ENCODE measurements at regions not wholly inside any gene's neighbourhood (a gene's known extent, or its start where the extent isn't known, plus 50 kb on each side); places are given as distances from the start of the nearest gene placed in this dataset.
A peak's percentile ranks its signal among the peaks of the same experiment; 100 is the strongest.

- no peak for DNase-seq (ENCODE audit: low spot score)
Observed at GRCh38 chr4:54915276-54915675, 210.1 kb downstream of the KDR start.

- no peak for DNase-seq (ENCODE audit: low spot score)
Observed at GRCh38 chr4:54914781-54915180, 210.6 kb downstream of the KDR start.

GRCh38 chr4:54913751-54914526, 211.5 kb downstream of the KDR start:
- no peak for DNase-seq (ENCODE audit: low spot score)

GRCh38 chr4:54912155-54912554, 213.2 kb downstream of the KDR start:
- DNase-seq (ENCODE audit: low spot score): no peak

GRCh38 chr4:54909961-54910360, 215.4 kb downstream of the KDR start:
- no peak for DNase-seq (ENCODE audit: low spot score)

- DNase-seq (ENCODE audit: low spot score): no peak
Observed at GRCh38 chr4:54908763-54909162, 216.6 kb downstream of the KDR start.

- DNase-seq (ENCODE audit: low spot score): no peak
Observed at GRCh38 chr4:54904953-54905352, 220.4 kb downstream of the KDR start.

GRCh38 chr4:54902976-54903375, 222.4 kb downstream of the KDR start:
- DNase-seq (ENCODE audit: low spot score): no peak

- peak; percentile 23 for DNase-seq (ENCODE audit: low spot score)
Observed at GRCh38 chr4:54902271-54902670, 223.1 kb downstream of the KDR start.

- no peak for DNase-seq (ENCODE audit: low spot score)
Observed at GRCh38 chr4:54901202-54901601, 224.2 kb downstream of the KDR start.

GRCh38 chr4:54898656-54899340, 226.6 kb downstream of the KDR start:
- no peak for DNase-seq (ENCODE audit: low spot score)

- no peak for DNase-seq (ENCODE audit: low spot score)
Observed at GRCh38 chr4:54898056-54898562, 227.3 kb downstream of the KDR start.

- no peak for DNase-seq (ENCODE audit: low spot score)
Observed at GRCh38 chr4:54897590-54897989, 227.8 kb downstream of the KDR start.

- no peak for DNase-seq (ENCODE audit: low spot score)
Observed at GRCh38 chr4:54882616-54883015, 224.9 kb downstream of the KIT start.

- DNase-seq (ENCODE audit: low spot score): no peak
Observed at GRCh38 chr4:54879576-54879975, 221.8 kb downstream of the KIT start.

- peak; percentile 14 for DNase-seq (ENCODE audit: low spot score)
Observed at GRCh38 chr4:54877006-54877405, 219.2 kb downstream of the KIT start.

GRCh38 chr4:54872261-54872660, 214.5 kb downstream of the KIT start:
- DNase-seq (ENCODE audit: low spot score): no peak

GRCh38 chr4:54863571-54864255, 206.0 kb downstream of the KIT start:
- DNase-seq (ENCODE audit: low spot score): no peak

- no peak for DNase-seq (ENCODE audit: low spot score)
Observed at GRCh38 chr4:54861201-54861600, 203.4 kb downstream of the KIT start.

GRCh38 chr4:54855191-54855854, 197.6 kb downstream of the KIT start:
- DNase-seq (ENCODE audit: low spot score): no peak

GRCh38 chr4:54852602-54853001, 194.8 kb downstream of the KIT start:
- DNase-seq (ENCODE audit: low spot score): no peak

- no peak for DNase-seq (ENCODE audit: low spot score)
Observed at GRCh38 chr4:54852054-54852453, 194.3 kb downstream of the KIT start.

Data from COLO829 (cell line).